AG04449 (cell line): ENCODE measurements at regions not wholly inside any gene's neighbourhood (a gene's known extent, or its start where the extent isn't known, plus 50 kb on each side); places are given as distances from the start of the nearest gene placed in this dataset.

ENCODE experiments used
- CTCF ChIA-PET: fragments of 350-600 bp; formaldehyde crosslinking; extraction: SDS; loops from one replicate; lab custom pipeline; 2021; ENCODE audit warnings: antibody characterized with exemption; lab: Yijun Ruan, JAX
- POLR2A ChIA-PET: fragments of 400-600, 350-600 bp; formaldehyde crosslinking; extraction: SDS; loops from one replicate; lab custom pipeline; 2020; ENCODE audit warnings: antibody characterized with exemption, inconsistent platforms; lab: Yijun Ruan, JAX
- DNase-seq: peaks from one replicate; pipeline ENCODE4 v3.0.0-alpha.2; 2010; ENCODE audit warnings: low read depth, low spot score
- H3K4me3 ChIP-seq: 2 replicates; pipeline ENCODE4 v1.5.1; 2011; ENCODE audit warnings: low read depth, mild to moderate bottlenecking, control low read depth, low read length
- CTCF ChIP-seq: IDR thresholded peaks from one replicate; pipeline ENCODE4 v1.5.1; 2011; ENCODE audit warnings: mild to moderate bottlenecking, moderate library complexity, low read length, control low read depth, inconsistent platforms; ENCODE audit not compliant: insufficient read depth; ENCODE audit errors: missing control alignments

GRCh38 chr6:144756469-144756868 is 471.3 kb downstream of the UTRN start:
- no peak for TF ChIP-seq CTCF
- DNase-seq = no peak
- ChIA-PET CTCF (no interaction called here), POLR2A (no interaction called here)
- no peak overlapping the region for H3K4me3 ChIP-seq

GRCh38 chr6:144757299-144757698 is 472.2 kb downstream of the UTRN start:
- H3K4me3 ChIP-seq = no peak overlapping the region
- no peak for DNase-seq
- CTCF ChIA-PET = no interaction called here

GRCh38 chr6:144757730-144758129 is 472.6 kb downstream of the UTRN start:
- CTCF ChIA-PET = no interaction called here
- H3K4me3 ChIP-seq = no peak overlapping the region
- POLR2A ChIA-PET = no interaction called here
- DNase-seq = no peak
- TF ChIP-seq CTCF = no peak

More at GRCh38 chr6:144757299-144757698, 472.2 kb downstream of the UTRN start:
- POLR2A ChIA-PET = no interaction called here
- no peak for TF ChIP-seq CTCF

GRCh38 chr6:144758602-144759001 is 473.5 kb downstream of the UTRN start:
- CTCF ChIA-PET = no interaction called here
- H3K4me3 ChIP-seq = no peak overlapping the region
- DNase-seq = no peak
- no peak for TF ChIP-seq CTCF
- POLR2A ChIA-PET = no interaction called here

- H3K4me3 ChIP-seq = no peak overlapping the region
- no peak for TF ChIP-seq CTCF
- ChIA-PET CTCF (interaction anchor here (1.0 kb wide), 2 partner anchors 13 to 16 kb away, joined by 3 read pairs; no protein-coding TSS in a partner anchor), POLR2A (no interaction called here)
- DNase-seq = no peak
These were observed 477.3 kb downstream of the UTRN start for GRCh38 chr6:144762469-144762868.

- ChIA-PET CTCF (no interaction called here), POLR2A (no interaction called here)
- TF ChIP-seq CTCF = no peak
- no peak overlapping the region for H3K4me3 ChIP-seq
- no peak for DNase-seq
These were observed 481.9 kb downstream of the UTRN start for GRCh38 chr6:144767051-144767450.
